Panc1 (cell line): ENCODE measurements at regions not wholly inside any gene's neighbourhood (a gene's known extent, or its start where the extent isn't known, plus 50 kb on each side); places are given as distances from the start of the nearest gene placed in this dataset.

Experiments used
- ATAC-seq: fragments of 200-7000 bp; cut with Tn5 transposase; 2 replicates; pipeline ENCODE4 v1.9.1; 2020; ENCODE audit warnings: mild to moderate bottlenecking, moderate library complexity
- BruUV-seq: library from RNA; stranded (reverse); fragments of 400-500 nt; replicated peaks from 2 replicates; lab custom pipeline; 2021; lab: Mats Ljungman, UMichigan
- CTCF ChIA-PET: fragments of 300-600 bp; sonication (Branson Sonifier 250); formaldehyde crosslinking; loops from one replicate; lab custom pipeline; 2022; ENCODE audit warnings: antibody characterized with exemption; lab: Charles Lee
- POLR2A ChIA-PET: fragments of 300-600 bp; sonication (Branson Sonifier 250); formaldehyde crosslinking; loops from one replicate; lab custom pipeline; 2022; ENCODE audit warnings: antibody characterized with exemption; lab: Charles Lee
- DNase-seq: peaks from one replicate; pipeline ENCODE4 v3.0.0-alpha.2; 2010; ENCODE audit warnings: low read depth, low spot score
- H3K27ac ChIP-seq: 2 replicates; pipeline ENCODE4 v1.5.1; 2011; ENCODE audit warnings: mild to moderate bottlenecking, low read length, inconsistent platforms
- H3K27me3 ChIP-seq: fragments of 200-500 bp; sonication (Bioruptor generic); 2 replicates; pipeline ENCODE4 v1.6.0; 2014; ENCODE audit warnings: low read length, inconsistent platforms; ENCODE audit not compliant: control insufficient read depth, insufficient read depth
- H3K36me3 ChIP-seq: fragments of 200-500 bp; sonication (Bioruptor generic); 2 replicates; pipeline ENCODE4 v1.5.1; 2014; ENCODE audit warnings: inconsistent platforms, mild to moderate bottlenecking, low read length, moderate library complexity; ENCODE audit not compliant: control insufficient read depth, insufficient read depth
- H3K4me1 ChIP-seq: 2 replicates; pipeline ENCODE4 v1.5.1; 2011; ENCODE audit warnings: inconsistent platforms, mild to moderate bottlenecking, low read length, moderate library complexity; ENCODE audit not compliant: control insufficient read depth, insufficient read depth
- H3K4me3 ChIP-seq, 2 experiments: 2 replicates each; pipeline ENCODE4 v1.5.1; 2011 to 2012; ENCODE audit warnings: low read depth in 2 of 2, low read length in 2 of 2, mild to moderate bottlenecking in 2 of 2, inconsistent platforms in 1 of 2, moderate library complexity in 1 of 2
- H3K9me3 ChIP-seq: fragments of 200-500 bp; sonication (Bioruptor generic); 2 replicates; pipeline ENCODE4 v1.5.1; 2014; ENCODE audit warnings: low read depth, mild to moderate bottlenecking, inconsistent platforms, low read length, moderate library complexity; ENCODE audit not compliant: control insufficient read depth, insufficient read depth
- CTCF ChIP-seq: fragments of 450-650 bp; IDR thresholded peaks from 2 replicates; pipeline ENCODE4 v1.5.1; 2017; ENCODE audit warnings: mild to moderate bottlenecking
- POLR2AphosphoS5 ChIP-seq: IDR thresholded peaks from 2 replicates; pipeline ENCODE4 v1.6.1; 2012; ENCODE audit warnings: mild to moderate bottlenecking, low read depth, low read length, moderate library complexity
- SIN3A ChIP-seq: IDR thresholded peaks from 2 replicates; pipeline ENCODE4 v1.6.1; 2012; ENCODE audit warnings: low read depth, mild to moderate bottlenecking, low read length, moderate library complexity, borderline replicate concordance; ENCODE audit not compliant: insufficient read depth
- TCF7L2 ChIP-seq: IDR thresholded peaks from 2 replicates; pipeline ENCODE4 v1.6.1; 2011; ENCODE audit warnings: mild to moderate bottlenecking, low read depth, low read length, inconsistent platforms
- in situ Hi-C: cut with HindIII; loops from 2 replicates; pipeline ENCODE4 v1.10.0; 2016; ENCODE audit warnings: low sequenced_read_pairs, low pct_unique_long_range_greater_than_20kb
- intact Hi-C: fragments of 100-400 bp; cut with micrococcal nuclease; formaldehyde crosslinking; loops from one replicate; pipeline ENCODE4 v1.10.0; 2022; ENCODE audit not compliant: unreplicated experiment
- TF ChIP-seq, protein P1 (sequence below), 2 experiments: IDR thresholded peaks; 2 replicates each; pipeline ENCODE4 v1.6.1; 2011 to 2012; ENCODE audit warnings: low read depth in 2 of 2, control low read depth in 1 of 2, low read length in 1 of 2, mild to moderate bottlenecking in 1 of 2, moderate library complexity in 1 of 2; ENCODE audit not compliant: insufficient read depth in 1 of 2

DNA sequence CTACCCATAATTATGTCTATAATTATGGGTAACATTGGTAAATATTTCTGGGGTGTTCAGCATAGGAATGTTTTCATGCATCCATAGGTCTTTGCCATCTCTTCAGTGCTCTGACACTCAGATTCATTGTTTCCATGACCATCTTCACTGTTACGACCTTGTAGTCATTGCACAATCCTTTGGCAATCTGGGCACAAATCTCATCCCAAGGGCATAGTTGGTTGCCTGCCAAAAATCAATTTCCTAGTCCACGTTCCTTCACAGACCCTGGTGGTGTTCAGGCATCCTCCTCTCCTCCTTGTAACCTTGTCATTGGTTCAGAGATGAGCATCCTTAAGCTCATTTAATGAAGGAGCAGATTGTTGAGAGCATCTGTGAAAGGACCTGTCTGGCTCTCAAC lies 1400.7 kb downstream of the CDH12 start:
- intact Hi-C loops = no loop called here
- no TSS peak for BruUV-seq
- Histone ChIP-seq H3K27ac (no peak overlapping the region), H3K4me1 (no peaks in the 10 kb centered on the region), H3K27me3 (no peaks in the 10 kb centered on the region), H3K4me3 (no peak overlapping the region), H3K9me3 (no peaks in the 10 kb centered on the region), H3K36me3 (no peaks in the 10 kb centered on the region)
- DNase-seq = no peak
- TF ChIP-seq, protein P1, sequence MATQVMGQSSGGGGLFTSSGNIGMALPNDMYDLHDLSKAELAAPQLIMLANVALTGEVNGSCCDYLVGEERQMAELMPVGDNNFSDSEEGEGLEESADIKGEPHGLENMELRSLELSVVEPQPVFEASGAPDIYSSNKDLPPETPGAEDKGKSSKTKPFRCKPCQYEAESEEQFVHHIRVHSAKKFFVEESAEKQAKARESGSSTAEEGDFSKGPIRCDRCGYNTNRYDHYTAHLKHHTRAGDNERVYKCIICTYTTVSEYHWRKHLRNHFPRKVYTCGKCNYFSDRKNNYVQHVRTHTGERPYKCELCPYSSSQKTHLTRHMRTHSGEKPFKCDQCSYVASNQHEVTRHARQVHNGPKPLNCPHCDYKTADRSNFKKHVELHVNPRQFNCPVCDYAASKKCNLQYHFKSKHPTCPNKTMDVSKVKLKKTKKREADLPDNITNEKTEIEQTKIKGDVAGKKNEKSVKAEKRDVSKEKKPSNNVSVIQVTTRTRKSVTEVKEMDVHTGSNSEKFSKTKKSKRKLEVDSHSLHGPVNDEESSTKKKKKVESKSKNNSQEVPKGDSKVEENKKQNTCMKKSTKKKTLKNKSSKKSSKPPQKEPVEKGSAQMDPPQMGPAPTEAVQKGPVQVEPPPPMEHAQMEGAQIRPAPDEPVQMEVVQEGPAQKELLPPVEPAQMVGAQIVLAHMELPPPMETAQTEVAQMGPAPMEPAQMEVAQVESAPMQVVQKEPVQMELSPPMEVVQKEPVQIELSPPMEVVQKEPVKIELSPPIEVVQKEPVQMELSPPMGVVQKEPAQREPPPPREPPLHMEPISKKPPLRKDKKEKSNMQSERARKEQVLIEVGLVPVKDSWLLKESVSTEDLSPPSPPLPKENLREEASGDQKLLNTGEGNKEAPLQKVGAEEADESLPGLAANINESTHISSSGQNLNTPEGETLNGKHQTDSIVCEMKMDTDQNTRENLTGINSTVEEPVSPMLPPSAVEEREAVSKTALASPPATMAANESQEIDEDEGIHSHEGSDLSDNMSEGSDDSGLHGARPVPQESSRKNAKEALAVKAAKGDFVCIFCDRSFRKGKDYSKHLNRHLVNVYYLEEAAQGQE (IDR thresholded peaks at IDR 0.05; ENCODE audit: insufficient read depth in 1 of 2, low read depth in 2 of 2, low read length in 1 of 2) = no peak
- TF ChIP-seq POLR2AphosphoS5 (no peak), TCF7L2 (no peak), CTCF (no peak), SIN3A (no peak)
- CTCF ChIA-PET = interaction anchor here (0.7 kb wide), 1 partner anchor 18 kb away, joined by 4 read pairs; no protein-coding TSS in a partner anchor
- in situ Hi-C loops = no loop called here
- ATAC-seq = no peak
- POLR2A ChIA-PET = no interaction called here

DNA sequence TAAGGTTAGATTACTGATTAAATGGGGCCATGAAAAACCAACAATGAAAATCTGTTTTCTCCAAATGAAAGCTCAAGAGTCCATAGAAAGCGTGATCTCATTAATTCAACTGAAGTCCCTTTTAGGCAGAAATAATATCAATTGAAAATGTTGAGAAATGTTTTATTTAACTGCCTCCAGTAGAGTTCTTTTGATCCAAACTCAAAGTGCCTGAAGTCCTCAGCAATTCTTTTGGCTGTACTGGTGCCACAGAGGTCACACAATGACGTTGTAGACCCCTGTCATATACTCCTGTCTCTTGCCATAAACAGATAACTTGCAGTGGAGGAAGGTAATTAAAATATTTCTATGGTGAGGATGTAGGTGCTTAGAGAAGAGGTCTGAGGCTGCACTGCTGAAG lies 1420.5 kb downstream of the CDH12 start:
- intact Hi-C loops (no loop called here), in situ Hi-C loops (no loop called here)
- DNase-seq (no peak), ATAC-seq (no peak)
- Histone ChIP-seq H3K27ac (no peak overlapping the region), H3K4me3 (no peak overlapping the region), H3K27me3 (no peaks in the 10 kb centered on the region), H3K4me1 (no peaks in the 10 kb centered on the region), H3K36me3 (no peaks in the 10 kb centered on the region), H3K9me3 (no peaks in the 10 kb centered on the region)
- TF ChIP-seq, protein P1 (IDR thresholded peaks at IDR 0.05; ENCODE audit: insufficient read depth in 1 of 2, low read depth in 2 of 2, low read length in 1 of 2) = no peak
- CTCF ChIA-PET = no interaction called here
- BruUV-seq = no TSS peak
- POLR2A ChIA-PET = no interaction called here
